ENCODE measurements at regions not wholly inside any gene's neighbourhood (a gene's known extent, or its start where the extent isn't known, plus 50 kb on each side); places are given as distances from the start of the nearest gene placed in this dataset.

DNA sequence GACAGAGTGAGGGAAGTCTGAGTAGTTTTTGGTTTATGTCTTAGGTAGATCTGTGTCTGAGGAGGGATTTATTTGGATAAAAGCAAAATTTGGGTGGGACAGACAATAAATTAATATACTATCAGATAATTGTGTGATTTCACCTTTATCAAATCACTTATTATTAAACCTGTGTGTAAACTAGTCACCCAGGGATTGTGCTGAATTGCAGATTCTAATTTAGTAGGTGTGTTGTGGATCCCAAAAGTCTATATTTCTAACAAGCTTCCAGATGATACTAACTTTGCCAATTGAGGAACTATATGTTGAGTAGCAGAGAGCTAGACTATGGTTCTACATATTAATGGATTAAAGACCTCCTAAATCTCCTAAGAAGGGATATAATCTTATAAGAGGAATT, 978.5 kb upstream of the FBXO33 start:
- Histone ChIP-seq H3K9ac (ENCODE audit: insufficient read depth, low read length, poor library complexity, severe bottlenecking) (no peak overlapping the region), H3K27ac (ENCODE audit: low read depth in 1 of 2, low read length in 2 of 2) (no peak overlapping the region), H3K79me2 (ENCODE audit: insufficient read depth, low read length) (no peaks in the 10 kb centered on the region), H4K20me1 (ENCODE audit: insufficient read depth, low read length) (no peaks in the 10 kb centered on the region), H3K36me3 (replicated peaks in 1 of 2; ENCODE audit: control insufficient read depth in 1 of 2, insufficient read depth in 2 of 2, low read length in 2 of 2) (no peaks in the 10 kb centered on the region), H3K9me3 (replicated peaks in 1 of 2; ENCODE audit: control insufficient read depth in 1 of 2, insufficient read depth in 1 of 2, low read length in 2 of 2) (peaks cover 18 to 22% of the 10 kb centered on the region in 2 donors), H3K27me3 (ENCODE audit: control insufficient read depth in 2 of 2, insufficient read depth in 2 of 2, low read length in 2 of 2) (no peaks in the 10 kb centered on the region), H2AFZ (ENCODE audit: insufficient read depth, low read depth, low read length, poor library complexity, severe bottlenecking) (no peak overlapping the region), H3K4me1 (ENCODE audit: control insufficient read depth in 1 of 2, insufficient read depth in 2 of 2, low read length in 2 of 2) (no peaks in the 10 kb centered on the region), H3K4me2 (replicated peaks; ENCODE audit: extremely low read depth, low read length, poor library complexity, severe bottlenecking) (no peak overlapping the region), H3K4me3 (replicated peaks in 1 of 3; ENCODE audit: low read depth in 2 of 3, low read length in 3 of 3) (no peak overlapping the region)
- DNase-seq = no peak
- intact Hi-C loops (cut with micrococcal nuclease) = no loop called here
- Mint-ChIP-seq H3K27me3 (ENCODE audit: low read depth in 3 of 3) (peaks cover 0 to 1% (median 0%) of the 10 kb centered on the region in 3 donors), H3K4me3 (no peak overlapping the region), H3K27ac (no peak overlapping the region), H3K9me3 (peaks cover 2 to 30% (median 13%) of the 10 kb centered on the region in 7 donors), H3K4me1 (no peaks in the 10 kb centered on the region), H3K36me3 (no peaks in the 10 kb centered on the region)
- TF ChIP-seq, protein P1, sequence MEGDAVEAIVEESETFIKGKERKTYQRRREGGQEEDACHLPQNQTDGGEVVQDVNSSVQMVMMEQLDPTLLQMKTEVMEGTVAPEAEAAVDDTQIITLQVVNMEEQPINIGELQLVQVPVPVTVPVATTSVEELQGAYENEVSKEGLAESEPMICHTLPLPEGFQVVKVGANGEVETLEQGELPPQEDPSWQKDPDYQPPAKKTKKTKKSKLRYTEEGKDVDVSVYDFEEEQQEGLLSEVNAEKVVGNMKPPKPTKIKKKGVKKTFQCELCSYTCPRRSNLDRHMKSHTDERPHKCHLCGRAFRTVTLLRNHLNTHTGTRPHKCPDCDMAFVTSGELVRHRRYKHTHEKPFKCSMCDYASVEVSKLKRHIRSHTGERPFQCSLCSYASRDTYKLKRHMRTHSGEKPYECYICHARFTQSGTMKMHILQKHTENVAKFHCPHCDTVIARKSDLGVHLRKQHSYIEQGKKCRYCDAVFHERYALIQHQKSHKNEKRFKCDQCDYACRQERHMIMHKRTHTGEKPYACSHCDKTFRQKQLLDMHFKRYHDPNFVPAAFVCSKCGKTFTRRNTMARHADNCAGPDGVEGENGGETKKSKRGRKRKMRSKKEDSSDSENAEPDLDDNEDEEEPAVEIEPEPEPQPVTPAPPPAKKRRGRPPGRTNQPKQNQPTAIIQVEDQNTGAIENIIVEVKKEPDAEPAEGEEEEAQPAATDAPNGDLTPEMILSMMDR (IDR thresholded peaks at IDR 0.05) = no peak

DNA sequence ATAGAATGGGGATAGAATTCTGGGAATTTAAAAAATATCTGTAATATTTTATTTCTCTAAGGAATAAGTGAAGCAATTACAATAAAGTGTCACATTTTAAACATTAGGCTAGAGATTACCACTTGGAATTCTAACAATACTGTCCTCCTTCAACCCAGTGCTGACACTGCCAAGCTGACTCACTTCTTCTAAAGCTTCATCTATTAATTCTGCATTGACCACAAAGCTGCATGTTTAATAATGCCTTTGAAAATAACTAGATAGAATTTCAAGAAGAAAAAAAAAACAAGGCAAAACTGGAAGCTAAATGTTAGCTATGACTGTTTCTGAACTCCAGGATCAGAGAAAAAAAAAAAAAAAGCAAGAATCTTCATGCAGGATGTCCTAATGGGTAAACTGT, 970.7 kb upstream of the FBXO33 start:
- H3K27ac ChIP-seq (ENCODE audit: low read depth in 1 of 2, low read length in 2 of 2) = no peak overlapping the region
- intact Hi-C loops (cut with micrococcal nuclease) = no loop called here
- no peak overlapping the region for H3K4me3 ChIP-seq (replicated peaks in 1 of 3; ENCODE audit: low read depth in 2 of 3, low read length in 3 of 3)
- peaks cover 2 to 15% of the 10 kb centered on the region in 2 donors for H3K9me3 ChIP-seq (replicated peaks in 1 of 2; ENCODE audit: control insufficient read depth in 1 of 2, insufficient read depth in 1 of 2, low read length in 2 of 2)
- H3K4me1 Mint-ChIP-seq = no peaks in the 10 kb centered on the region
- H3K4me3 Mint-ChIP-seq = no peak overlapping the region
- no peaks in the 10 kb centered on the region for H3K27me3 ChIP-seq (ENCODE audit: control insufficient read depth in 2 of 2, insufficient read depth in 2 of 2, low read length in 2 of 2)
- no peaks in the 10 kb centered on the region for H3K36me3 Mint-ChIP-seq
- no peaks in the 10 kb centered on the region for H3K79me2 ChIP-seq (ENCODE audit: insufficient read depth, low read length)
- H2AFZ ChIP-seq (ENCODE audit: insufficient read depth, low read depth, low read length, poor library complexity, severe bottlenecking) = no peak overlapping the region
- TF ChIP-seq, protein P1 (IDR thresholded peaks at IDR 0.05) = no peak
- H3K9me3 Mint-ChIP-seq = peaks cover 0 to 14% (median 7%) of the 10 kb centered on the region in 7 donors
- no peaks in the 10 kb centered on the region for H3K36me3 ChIP-seq (replicated peaks in 1 of 2; ENCODE audit: control insufficient read depth in 1 of 2, insufficient read depth in 2 of 2, low read length in 2 of 2)
- H3K27ac Mint-ChIP-seq = no peak overlapping the region
- no peaks in the 10 kb centered on the region for H3K27me3 Mint-ChIP-seq (ENCODE audit: low read depth in 3 of 3)
- no peaks in the 10 kb centered on the region for H3K4me1 ChIP-seq (ENCODE audit: control insufficient read depth in 1 of 2, insufficient read depth in 2 of 2, low read length in 2 of 2)
- no peak overlapping the region for H3K4me2 ChIP-seq (replicated peaks; ENCODE audit: extremely low read depth, low read length, poor library complexity, severe bottlenecking)
- DNase-seq = no peak
- no peaks in the 10 kb centered on the region for H4K20me1 ChIP-seq (ENCODE audit: insufficient read depth, low read length)
- no peak overlapping the region for H3K9ac ChIP-seq (ENCODE audit: insufficient read depth, low read length, poor library complexity, severe bottlenecking)
